GM03348 (cell line): ENCODE measurements at regions not wholly inside any gene's neighbourhood (a gene's known extent, or its start where the extent isn't known, plus 50 kb on each side); places are given as distances from the start of the nearest gene placed in this dataset.
"Not testable (repeated sequence)": the region's sequence is repeated elsewhere in the genome, so short reads cannot be mapped to it uniquely, and the experiment has no call there.

ENCODE experiments used
- DNase-seq: peaks from one replicate; pipeline ENCODE4 v3.0.0; 2012; ENCODE audit warnings: low spot score

GRCh38 chr2:209160800-209161588 is 262.9 kb upstream of the MAP2 start:
- DNase-seq: no peak

DNA sequence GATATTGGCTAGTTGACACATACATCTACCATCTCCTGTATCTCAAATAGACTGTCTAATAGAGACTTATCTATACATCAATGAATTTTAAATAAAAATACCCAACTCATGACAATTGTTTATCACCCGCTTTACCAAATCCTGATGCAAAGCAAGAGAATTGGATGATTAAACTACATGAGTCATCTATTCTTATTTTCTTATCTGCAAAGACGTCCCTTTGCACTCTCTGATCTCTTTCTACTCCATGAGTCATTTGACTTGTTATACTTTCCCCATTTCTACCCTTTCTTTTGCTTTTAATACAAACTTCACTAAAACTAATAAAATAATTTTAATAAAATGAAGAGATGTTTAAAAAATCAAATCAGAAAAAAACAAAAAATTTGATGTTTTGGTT is 261.7 kb upstream of the MAP2 start:
- no peak for DNase-seq

DNA sequence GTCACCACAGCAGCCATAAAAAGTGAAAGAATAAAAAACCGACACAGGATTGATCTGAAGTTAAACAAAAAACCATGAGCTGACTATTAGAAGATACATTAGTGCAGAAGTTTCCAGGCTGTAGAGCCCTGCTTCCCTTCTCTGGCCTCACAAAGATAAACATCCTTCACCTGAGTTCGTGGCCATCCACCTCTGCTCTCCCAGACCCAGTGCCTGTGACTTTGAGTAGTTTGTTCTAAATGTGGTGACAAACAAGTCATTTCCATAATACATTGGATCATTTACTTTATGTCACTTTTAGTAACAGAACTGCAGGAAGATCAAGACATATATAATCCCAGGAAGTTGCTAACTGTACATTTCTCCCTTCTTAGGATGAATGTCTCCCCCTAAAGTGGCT is 241.9 kb upstream of the MAP2 start:
- DNase-seq: no peak

GRCh38 chr2:209186886-209187285 is 237.0 kb upstream of the MAP2 start:
- not testable (repeated sequence) for DNase-seq

DNA sequence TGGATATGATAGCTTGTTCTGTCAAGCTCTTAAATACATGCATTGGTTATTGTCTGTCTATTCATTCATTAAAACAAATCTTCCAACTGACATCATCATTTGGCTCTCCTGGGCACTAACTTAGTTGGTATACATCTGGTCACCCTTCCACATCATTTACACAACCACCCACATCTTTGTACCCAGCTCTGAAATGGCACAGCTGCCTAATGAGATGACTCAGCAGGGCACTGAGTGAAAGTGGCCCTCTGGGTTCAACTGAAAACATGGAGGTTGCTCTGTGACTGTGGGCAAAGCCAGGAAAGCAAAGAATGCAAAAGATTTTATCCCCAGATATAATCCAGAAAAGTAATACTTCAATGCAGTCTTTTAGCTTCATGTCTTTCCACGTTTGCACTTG is 234.0 kb upstream of the MAP2 start:
- DNase-seq: no peak

DNA sequence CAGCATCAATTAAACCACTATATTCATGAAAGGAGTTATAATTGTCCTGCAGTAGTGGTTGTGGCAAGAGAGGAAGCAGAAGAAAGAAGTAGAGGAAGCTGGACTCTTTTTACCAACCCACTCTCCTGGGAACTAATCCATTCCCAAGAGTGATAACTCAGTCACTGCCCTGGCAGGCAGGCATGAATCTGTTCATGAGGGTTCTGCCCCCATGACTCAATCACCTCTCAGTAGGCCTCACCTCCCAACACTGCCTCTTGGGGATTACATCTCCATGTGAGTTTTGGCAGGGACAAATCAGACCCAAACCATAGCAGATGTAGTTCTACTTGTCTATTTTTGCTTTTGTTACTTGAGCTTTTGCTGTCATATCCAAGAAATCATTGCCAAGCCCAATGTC is 232.7 kb upstream of the MAP2 start:
- no peak for DNase-seq

- DNase-seq: no peak
These were observed 229.1 kb upstream of the MAP2 start for GRCh38 chr2:209194717-209195116.

- peak; percentile 27 for DNase-seq
These were observed 215.6 kb upstream of the MAP2 start for GRCh38 chr2:209208211-209208610.

DNA sequence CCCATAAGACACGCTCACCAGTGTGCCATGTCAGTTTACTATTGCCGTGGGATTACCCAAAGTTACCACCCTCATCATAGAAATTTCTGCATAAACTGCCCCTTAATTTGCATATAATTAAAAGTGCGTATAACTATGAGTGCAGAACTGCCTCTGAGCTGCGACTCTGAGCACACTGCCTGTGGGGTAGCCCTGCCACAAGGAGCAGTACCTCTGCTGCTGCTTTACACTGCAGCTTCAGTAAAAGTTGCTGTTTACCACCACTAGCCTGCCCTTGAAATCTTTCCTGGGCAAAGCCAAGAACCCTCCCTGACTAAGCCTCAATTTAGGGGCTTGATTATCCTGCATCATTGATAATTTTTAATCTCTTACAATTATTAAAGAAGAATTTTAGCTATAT is 213.9 kb upstream of the MAP2 start:
- DNase-seq: no peak

GRCh38 chr2:209230560-209230959 is 193.3 kb upstream of the MAP2 start:
- no peak for DNase-seq

DNA sequence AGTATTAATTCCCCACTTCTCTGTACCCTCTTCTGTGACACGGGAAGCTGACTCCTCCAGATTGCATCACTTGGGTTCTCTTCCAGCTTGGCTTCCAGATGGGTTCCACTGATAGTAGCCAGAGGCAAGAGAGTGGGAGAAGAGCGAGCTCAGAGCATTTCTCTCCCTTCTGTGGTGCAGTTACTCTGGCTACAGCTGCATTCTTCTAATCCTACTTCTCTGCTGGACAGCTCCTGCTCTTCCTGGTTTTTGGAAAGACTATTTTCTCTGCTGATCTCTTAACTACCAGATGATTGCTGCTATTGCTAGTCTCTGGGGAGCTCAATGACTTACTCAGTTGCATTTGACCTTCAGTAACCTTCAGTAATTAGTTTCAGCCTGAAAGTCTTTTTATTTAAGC is 187.5 kb upstream of the MAP2 start:
- DNase-seq: no peak

- no peak for DNase-seq
These were observed 184.9 kb upstream of the MAP2 start for GRCh38 chr2:209238765-209239584.

DNA sequence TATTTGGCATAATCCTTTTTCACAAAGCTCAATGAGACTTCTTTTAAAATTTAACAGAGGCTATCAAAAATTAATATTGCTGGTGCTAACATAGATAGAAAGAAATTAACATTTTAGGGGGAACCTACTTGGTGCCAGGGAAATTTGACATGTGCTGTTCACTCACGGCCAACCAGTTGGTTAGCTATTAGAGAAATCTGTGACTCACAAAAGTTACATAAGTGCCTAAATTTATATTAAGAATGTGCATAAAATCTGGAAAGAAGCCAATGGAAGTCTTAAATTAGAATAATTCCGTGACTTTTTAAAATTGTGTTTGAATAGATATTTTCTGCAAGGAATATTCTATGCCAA is 184.3 kb upstream of the MAP2 start:
- DNase-seq: no peak

- DNase-seq: no peak
These were observed 183.6 kb upstream of the MAP2 start for GRCh38 chr2:209240204-209240603.

DNA sequence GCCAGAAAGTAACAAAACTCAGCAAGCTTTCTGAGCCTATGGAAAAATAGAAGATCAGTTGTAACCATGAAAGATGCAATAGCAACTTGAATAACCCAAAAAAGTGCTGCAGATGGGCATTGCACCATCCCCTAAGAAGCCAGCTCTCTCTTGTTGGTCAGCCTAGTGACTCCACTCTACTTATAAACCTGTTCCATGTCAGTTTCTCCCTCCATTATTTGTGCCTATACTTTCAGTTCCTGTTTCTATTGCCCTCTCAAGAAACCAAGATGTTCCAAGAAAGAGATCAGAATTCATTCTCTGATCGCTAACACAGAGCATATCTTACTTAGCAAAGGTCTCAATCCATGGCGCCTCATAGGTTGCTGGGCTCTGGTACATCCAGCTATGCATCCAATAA is 170.3 kb upstream of the MAP2 start:
- no peak for DNase-seq

DNA sequence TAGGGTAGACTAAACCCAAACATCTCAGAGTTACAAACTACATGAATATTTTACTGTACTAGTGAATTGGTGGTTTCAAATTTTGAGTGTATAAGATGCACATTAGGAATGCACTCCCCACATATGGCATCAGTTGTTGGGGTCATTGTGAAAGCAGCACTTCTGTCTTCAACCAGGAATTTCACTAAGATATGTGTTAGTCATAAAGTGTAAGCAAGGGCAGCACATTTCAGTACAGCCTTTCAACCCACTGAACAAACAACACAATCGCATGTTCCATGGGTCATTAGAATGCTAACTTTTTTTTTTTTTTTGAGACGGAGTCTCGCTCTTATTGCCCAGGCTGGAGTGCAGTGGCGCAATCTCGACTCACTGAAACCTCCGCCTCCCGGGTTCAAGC is 164.1 kb upstream of the MAP2 start:
- DNase-seq: no peak

- no peak for DNase-seq
These were observed 163.6 kb upstream of the MAP2 start for GRCh38 chr2:209260281-209260680.

DNA sequence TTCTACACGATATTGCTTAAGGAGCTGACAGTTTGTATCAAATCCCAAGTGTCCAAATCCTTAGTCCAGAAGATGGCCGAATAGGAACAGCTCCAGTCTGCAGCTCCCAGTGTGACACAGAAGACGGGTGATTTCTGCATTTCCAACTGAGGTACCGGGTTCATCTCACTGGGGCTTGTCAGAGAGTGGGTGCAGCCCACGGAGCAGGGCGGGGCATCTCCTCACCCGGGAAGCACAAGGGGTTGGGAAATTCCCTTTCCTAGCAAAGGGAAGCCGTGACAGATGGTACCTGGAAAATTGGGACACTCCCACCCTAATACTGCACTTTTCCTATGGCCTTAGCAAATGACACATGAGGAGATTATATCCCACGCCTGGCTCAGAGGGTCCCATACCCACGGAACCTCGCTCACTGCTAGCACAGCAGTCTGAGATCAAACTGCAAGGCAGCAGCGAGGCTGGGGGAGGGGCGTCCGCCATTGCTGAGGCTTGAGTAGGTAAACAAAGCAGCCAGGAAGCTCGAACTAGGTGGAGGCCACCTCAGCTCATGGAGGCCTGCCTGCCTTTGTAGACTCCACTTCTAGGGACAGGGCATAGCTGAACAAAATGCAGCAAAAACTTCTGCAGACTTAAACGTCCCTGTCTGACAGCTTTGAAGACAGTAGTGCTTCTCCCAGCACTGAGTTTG is 162.3 kb upstream of the MAP2 start:
- DNase-seq: not testable (repeated sequence)

DNA sequence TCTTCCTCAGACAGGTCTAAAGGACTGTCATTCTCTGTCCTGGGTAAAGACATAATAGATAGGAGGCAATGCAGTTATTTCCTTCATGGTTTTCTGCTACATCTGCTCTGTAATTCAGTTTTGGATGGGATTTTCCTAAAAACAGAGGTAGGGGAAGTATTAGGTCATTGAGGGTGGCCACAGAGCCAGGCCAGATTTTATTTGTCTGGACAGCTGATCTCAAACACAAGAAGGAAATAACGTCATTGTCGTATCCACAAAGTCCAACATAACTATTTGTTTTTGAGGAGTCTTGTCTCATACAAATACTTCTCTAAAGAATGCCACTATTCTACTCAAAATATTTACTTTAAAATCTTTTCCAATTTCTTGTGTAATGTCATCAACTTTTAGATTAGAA is 154.8 kb upstream of the MAP2 start:
- DNase-seq: no peak

DNA sequence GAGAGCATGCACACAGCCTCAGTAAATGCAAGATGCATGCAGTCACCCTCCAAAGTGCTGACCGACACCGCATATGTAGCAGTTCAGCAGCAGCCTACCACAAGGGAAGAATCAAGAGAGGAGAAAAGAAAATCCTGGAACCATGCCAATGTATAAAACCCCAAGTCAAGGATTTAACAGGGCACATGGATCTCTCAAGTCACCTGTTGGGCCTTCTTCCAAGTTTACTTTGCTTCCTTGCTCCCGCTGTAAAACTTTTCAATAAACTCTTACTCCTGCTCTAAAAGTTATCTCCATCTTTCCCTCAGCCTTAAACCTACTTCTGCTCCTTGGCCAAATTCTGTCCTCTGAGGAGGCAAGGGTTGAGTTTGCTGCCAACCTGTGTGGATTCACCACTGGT is 147.8 kb upstream of the MAP2 start:
- DNase-seq: no peak

- DNase-seq: no peak
These were observed 146.4 kb upstream of the MAP2 start for GRCh38 chr2:209277444-209277843.

DNA sequence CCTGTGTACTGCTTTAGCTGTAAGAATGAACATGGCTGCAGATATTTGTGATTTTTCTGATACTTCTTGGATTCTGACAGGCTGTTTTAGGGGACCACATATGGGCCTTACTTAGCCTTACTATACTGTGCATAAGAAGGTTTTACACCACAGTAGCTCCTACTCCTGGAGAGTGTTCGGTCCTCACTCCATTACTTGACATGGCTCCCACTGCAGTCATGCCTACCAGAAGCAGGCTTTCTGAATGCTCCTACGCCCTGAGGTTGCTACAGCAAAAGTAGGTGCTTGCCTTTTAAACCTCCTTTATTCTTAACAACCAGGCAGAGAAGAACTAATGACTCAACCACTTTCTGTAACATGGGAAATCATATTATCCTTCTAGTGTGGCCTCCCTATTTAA is 125.2 kb upstream of the MAP2 start:
- DNase-seq: no peak

DNA sequence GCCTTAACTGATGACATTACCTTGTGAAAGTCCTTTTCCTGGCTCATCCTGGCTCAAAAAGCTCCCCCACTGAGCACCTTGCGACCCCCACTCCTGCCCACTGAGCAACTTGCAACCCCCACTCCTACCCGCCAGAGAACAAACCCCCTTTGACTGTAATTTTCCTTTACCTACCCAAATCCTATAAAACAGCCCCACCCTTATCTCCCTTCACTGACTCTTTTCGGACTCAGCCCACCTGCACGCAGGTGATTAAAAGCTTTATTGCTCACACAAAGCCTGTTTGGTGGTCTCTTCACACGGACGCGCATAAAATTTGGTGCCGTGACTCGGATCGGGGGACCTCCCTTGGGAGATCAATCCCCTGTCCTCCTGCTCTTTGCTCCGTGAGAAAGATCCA is 124.4 kb upstream of the MAP2 start:
- not testable (repeated sequence) for DNase-seq
